Testis (tissue), 2 donors: ENCODE measurements at regions not wholly inside any gene's neighbourhood (a gene's known extent, or its start where the extent isn't known, plus 50 kb on each side); places are given as distances from the start of the nearest gene placed in this dataset.

Experiments used
- POLR2A ChIP-seq: fragments of 450-650 bp; IDR thresholded peaks from one replicate; pipeline ENCODE4 v1.6.1; 2017; ENCODE audit warnings: antibody characterized with exemption, mild to moderate bottlenecking, moderate library complexity
- TF ChIP-seq, protein P1 (sequence below), 3 experiments: fragments of 450-650 bp in 2 of 3; fragments of 200-600 bp in 1 of 3; sonication (generic) in 1 of 3; IDR thresholded peaks; one replicate each; pipeline ENCODE4 v1.5.1; 2016 to 2019; ENCODE audit warnings: antibody characterized with exemption in 3 of 3, mild to moderate bottlenecking in 2 of 3, moderate library complexity in 1 of 3

DNA sequence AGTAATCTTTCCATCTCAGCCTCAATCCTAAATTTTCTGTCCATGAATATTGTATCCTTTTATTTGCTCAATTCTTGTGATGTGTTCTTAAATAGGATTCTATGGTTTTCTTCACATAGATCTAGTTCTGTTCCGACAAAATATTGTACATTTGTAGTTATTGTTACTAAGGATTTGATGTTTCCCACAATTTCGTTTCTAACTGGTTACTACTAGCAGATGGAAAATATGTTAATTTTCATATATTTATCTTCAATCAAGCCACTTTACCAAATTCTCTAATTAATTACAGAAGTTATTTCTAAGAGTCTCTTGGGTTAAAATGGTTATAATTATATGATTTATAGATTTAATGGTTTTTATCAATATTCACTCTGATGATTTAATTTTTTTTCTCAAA, 60.3 kb downstream of the SEC61B start:
- TF ChIP-seq, protein P1, sequence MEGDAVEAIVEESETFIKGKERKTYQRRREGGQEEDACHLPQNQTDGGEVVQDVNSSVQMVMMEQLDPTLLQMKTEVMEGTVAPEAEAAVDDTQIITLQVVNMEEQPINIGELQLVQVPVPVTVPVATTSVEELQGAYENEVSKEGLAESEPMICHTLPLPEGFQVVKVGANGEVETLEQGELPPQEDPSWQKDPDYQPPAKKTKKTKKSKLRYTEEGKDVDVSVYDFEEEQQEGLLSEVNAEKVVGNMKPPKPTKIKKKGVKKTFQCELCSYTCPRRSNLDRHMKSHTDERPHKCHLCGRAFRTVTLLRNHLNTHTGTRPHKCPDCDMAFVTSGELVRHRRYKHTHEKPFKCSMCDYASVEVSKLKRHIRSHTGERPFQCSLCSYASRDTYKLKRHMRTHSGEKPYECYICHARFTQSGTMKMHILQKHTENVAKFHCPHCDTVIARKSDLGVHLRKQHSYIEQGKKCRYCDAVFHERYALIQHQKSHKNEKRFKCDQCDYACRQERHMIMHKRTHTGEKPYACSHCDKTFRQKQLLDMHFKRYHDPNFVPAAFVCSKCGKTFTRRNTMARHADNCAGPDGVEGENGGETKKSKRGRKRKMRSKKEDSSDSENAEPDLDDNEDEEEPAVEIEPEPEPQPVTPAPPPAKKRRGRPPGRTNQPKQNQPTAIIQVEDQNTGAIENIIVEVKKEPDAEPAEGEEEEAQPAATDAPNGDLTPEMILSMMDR (IDR thresholded peaks at IDR 0.05), result no peak
- TF ChIP-seq POLR2A, result no peak
